IPS-20b (cell line): ENCODE measurements at regions not wholly inside any gene's neighbourhood (a gene's known extent, or its start where the extent isn't known, plus 50 kb on each side); places are given as distances from the start of the nearest gene placed in this dataset.
"Not testable (repeated sequence)": the region's sequence is repeated elsewhere in the genome, so short reads cannot be mapped to it uniquely, and the experiment has no call there.

Experiments
- H3K27ac ChIP-seq: one replicate; pipeline ENCODE4 v1.5.1; 2013; ENCODE audit warnings: low read length
- H3K27me3 ChIP-seq: 2 replicates; pipeline ENCODE4 v1.6.1; 2013; ENCODE audit warnings: mild to moderate bottlenecking, low read length, inconsistent platforms; ENCODE audit not compliant: insufficient read depth
- H3K36me3 ChIP-seq: 2 replicates; pipeline ENCODE4 v1.6.1; 2013; ENCODE audit warnings: low read depth, mild to moderate bottlenecking, inconsistent platforms, low read length, moderate library complexity; ENCODE audit not compliant: insufficient read depth
- H3K4me1 ChIP-seq: 2 replicates; pipeline ENCODE4 v1.6.1; 2013; ENCODE audit warnings: mild to moderate bottlenecking, control low read depth, inconsistent platforms, low read length, moderate library complexity; ENCODE audit not compliant: insufficient read depth
- H3K4me3 ChIP-seq: 2 replicates; pipeline ENCODE4 v1.5.1; 2013; ENCODE audit warnings: mild to moderate bottlenecking, low read length, inconsistent platforms
- H3K9ac ChIP-seq: 2 replicates; pipeline ENCODE4 v1.6.1; 2013; ENCODE audit warnings: low read depth, mild to moderate bottlenecking, inconsistent platforms, low read length, moderate library complexity
- H3K9me3 ChIP-seq: 2 replicates; pipeline ENCODE4 v1.6.1; 2013; ENCODE audit warnings: mild to moderate bottlenecking, low read depth, low read length, inconsistent platforms; ENCODE audit not compliant: insufficient read depth

- no peak overlapping the region for H3K9ac ChIP-seq
- H3K27me3 ChIP-seq, result no peaks in the 10 kb centered on the region
- H3K27ac ChIP-seq, result no peak overlapping the region
- H3K4me3 ChIP-seq, result no peak overlapping the region
- H3K4me1 ChIP-seq, result no peaks in the 10 kb centered on the region
- no peaks in the 10 kb centered on the region for H3K36me3 ChIP-seq
- no peaks in the 10 kb centered on the region for H3K9me3 ChIP-seq
Measured at GRCh38 chr15:26214290-26214689, 351.2 kb upstream of the ATP10A start.

- Histone ChIP-seq H3K4me3 (no peak overlapping the region), H3K4me1 (no peaks in the 10 kb centered on the region), H3K36me3 (no peaks in the 10 kb centered on the region), H3K9me3 (no peaks in the 10 kb centered on the region), H3K27ac (no peak overlapping the region), H3K27me3 (no peaks in the 10 kb centered on the region), H3K9ac (no peak overlapping the region)
Measured at GRCh38 chr15:26213427-26213826, 350.3 kb upstream of the ATP10A start.

- no peaks in the 10 kb centered on the region for H3K4me1 ChIP-seq
- no peak overlapping the region for H3K9ac ChIP-seq
- H3K27ac ChIP-seq, result no peak overlapping the region
- no peaks in the 10 kb centered on the region for H3K36me3 ChIP-seq
- no peaks in the 10 kb centered on the region for H3K27me3 ChIP-seq
- H3K4me3 ChIP-seq, result no peak overlapping the region
- no peaks in the 10 kb centered on the region for H3K9me3 ChIP-seq
Measured at GRCh38 chr15:26212109-26212508, 349.0 kb upstream of the ATP10A start.

GRCh38 chr15:26210980-26211379 lies 347.9 kb upstream of the ATP10A start:
- Histone ChIP-seq H3K4me1 (no peaks in the 10 kb centered on the region), H3K4me3 (no peak overlapping the region), H3K9ac (no peak overlapping the region), H3K27me3 (no peaks in the 10 kb centered on the region), H3K27ac (no peak overlapping the region), H3K36me3 (no peaks in the 10 kb centered on the region), H3K9me3 (no peaks in the 10 kb centered on the region)

- H3K27me3 ChIP-seq, result peaks cover 28% of the 10 kb centered on the region
- H3K4me1 ChIP-seq, result peaks cover 23% of the 10 kb centered on the region
- H3K27ac ChIP-seq, result no peak overlapping the region
- H3K4me3 ChIP-seq, result peak overlapping the region; percentile 2; the same call in 1 of the 2 replicates
- no peaks in the 10 kb centered on the region for H3K9me3 ChIP-seq
- H3K9ac ChIP-seq, result no peak overlapping the region
- no peaks in the 10 kb centered on the region for H3K36me3 ChIP-seq
Measured at GRCh38 chr15:26201177-26201858, 338.2 kb upstream of the ATP10A start.

- H3K27ac ChIP-seq, result no peak overlapping the region
- no peak overlapping the region for H3K9ac ChIP-seq
- no peaks in the 10 kb centered on the region for H3K36me3 ChIP-seq
- peaks cover 28% of the 10 kb centered on the region for H3K27me3 ChIP-seq
- H3K4me1 ChIP-seq, result peaks cover 23% of the 10 kb centered on the region
- no peak overlapping the region for H3K4me3 ChIP-seq
- no peaks in the 10 kb centered on the region for H3K9me3 ChIP-seq
Measured at GRCh38 chr15:26200427-26200826, 337.3 kb upstream of the ATP10A start.

GRCh38 chr15:26197719-26198118 lies 334.6 kb upstream of the ATP10A start:
- Histone ChIP-seq H3K9ac (no peak overlapping the region), H3K27me3 (peaks cover 16% of the 10 kb centered on the region), H3K4me3 (no peak overlapping the region), H3K4me1 (peaks cover 26% of the 10 kb centered on the region), H3K36me3 (no peaks in the 10 kb centered on the region), H3K9me3 (no peaks in the 10 kb centered on the region), H3K27ac (no peak overlapping the region)

GRCh38 chr15:26197060-26197459 lies 333.9 kb upstream of the ATP10A start:
- Histone ChIP-seq H3K9ac (no peak overlapping the region), H3K4me3 (no peak overlapping the region), H3K9me3 (no peaks in the 10 kb centered on the region), H3K27me3 (peaks cover 10% of the 10 kb centered on the region; the same call in 1 of the 2 replicates), H3K36me3 (no peaks in the 10 kb centered on the region), H3K27ac (no peak overlapping the region), H3K4me1 (peaks cover 20% of the 10 kb centered on the region; the same call in 1 of the 2 replicates)

GRCh38 chr15:26191193-26191592 lies 328.1 kb upstream of the ATP10A start:
- Histone ChIP-seq H3K27me3 (no peaks in the 10 kb centered on the region), H3K4me1 (peaks cover 3% of the 10 kb centered on the region; the same call in 1 of the 2 replicates), H3K36me3 (no peaks in the 10 kb centered on the region), H3K27ac (no peak overlapping the region), H3K9ac (no peak overlapping the region), H3K4me3 (no peak overlapping the region), H3K9me3 (no peaks in the 10 kb centered on the region)

GRCh38 chr15:26186138-26186537 lies 323.0 kb upstream of the ATP10A start:
- not testable (repeated sequence) for H3K27ac ChIP-seq, H3K4me3 ChIP-seq, H3K9me3 ChIP-seq, H3K4me1 ChIP-seq, H3K27me3 ChIP-seq, H3K36me3 ChIP-seq, H3K9ac ChIP-seq

- Histone ChIP-seq H3K9me3 (no peaks in the 10 kb centered on the region), H3K9ac (no peak overlapping the region), H3K4me1 (no peaks in the 10 kb centered on the region), H3K27me3 (no peaks in the 10 kb centered on the region), H3K36me3 (no peaks in the 10 kb centered on the region), H3K27ac (no peak overlapping the region), H3K4me3 (no peak overlapping the region)
Measured at GRCh38 chr15:26182441-26182840, 319.3 kb upstream of the ATP10A start.

GRCh38 chr15:26179906-26180305 lies 316.8 kb upstream of the ATP10A start:
- no peak overlapping the region for H3K27ac ChIP-seq
- no peaks in the 10 kb centered on the region for H3K36me3 ChIP-seq
- no peak overlapping the region for H3K4me3 ChIP-seq
- H3K4me1 ChIP-seq, result no peaks in the 10 kb centered on the region
- no peaks in the 10 kb centered on the region for H3K9me3 ChIP-seq
- H3K9ac ChIP-seq, result no peak overlapping the region
- H3K27me3 ChIP-seq, result no peaks in the 10 kb centered on the region
